SJSA1 (cell line): ENCODE measurements at regions not wholly inside any gene's neighbourhood (a gene's known extent, or its start where the extent isn't known, plus 50 kb on each side); places are given as distances from the start of the nearest gene placed in this dataset.
"Not testable (repeated sequence)": the region's sequence is repeated elsewhere in the genome, so short reads cannot be mapped to it uniquely, and the experiment has no call there.

ENCODE experiments used
- DNase-seq, 2 experiments: peaks; one replicate each; pipeline ENCODE4 v3.0.0-alpha.2; 2015 to 2020; ENCODE audit warnings: low spot score in 2 of 2, low read depth in 1 of 2
- H3K27ac ChIP-seq: fragments of 250-450 bp; sonication (Bioruptor Pico); 2 replicates; pipeline ENCODE4 v1.5.1; 2020; ENCODE audit warnings: mild to moderate bottlenecking, moderate library complexity
- H3K27me3 ChIP-seq: fragments of 250-450 bp; sonication (Bioruptor Pico); replicated peaks from 2 replicates; pipeline ENCODE4 v1.5.1; 2020; ENCODE audit warnings: mild to moderate bottlenecking, moderate library complexity
- H3K36me3 ChIP-seq: fragments of 250-450 bp; sonication (Bioruptor Pico); 2 replicates; pipeline ENCODE4 v1.5.1; 2020; ENCODE audit warnings: mild to moderate bottlenecking
- H3K4me1 ChIP-seq: fragments of 250-450 bp; sonication (Bioruptor Pico); replicated peaks from 2 replicates; pipeline ENCODE4 v1.6.1; 2021; ENCODE audit warnings: mild to moderate bottlenecking
- H3K4me3 ChIP-seq: fragments of 250-450 bp; sonication (Bioruptor Pico); 2 replicates; pipeline ENCODE4 v1.5.1; 2020; ENCODE audit warnings: mild to moderate bottlenecking
- H3K9me3 ChIP-seq: fragments of 250-450 bp; sonication (Bioruptor Pico); replicated peaks from 2 replicates; pipeline ENCODE4 v1.5.1; 2020; ENCODE audit warnings: mild to moderate bottlenecking

GRCh38 chr6:84908304-84908904 is 144.0 kb upstream of the TBX18 start:
- H3K27me3 ChIP-seq: no peaks in the 10 kb centered on the region
- H3K36me3 ChIP-seq: no peaks in the 10 kb centered on the region
- no peak overlapping the region for H3K27ac ChIP-seq
- no peak for DNase-seq
- H3K4me3 ChIP-seq: no peak overlapping the region
- no peaks in the 10 kb centered on the region for H3K9me3 ChIP-seq
- H3K4me1 ChIP-seq: 0 out of 2 replicates have a peak, but pooled peaks cover 3% of the 10 kb centered on the region

DNA sequence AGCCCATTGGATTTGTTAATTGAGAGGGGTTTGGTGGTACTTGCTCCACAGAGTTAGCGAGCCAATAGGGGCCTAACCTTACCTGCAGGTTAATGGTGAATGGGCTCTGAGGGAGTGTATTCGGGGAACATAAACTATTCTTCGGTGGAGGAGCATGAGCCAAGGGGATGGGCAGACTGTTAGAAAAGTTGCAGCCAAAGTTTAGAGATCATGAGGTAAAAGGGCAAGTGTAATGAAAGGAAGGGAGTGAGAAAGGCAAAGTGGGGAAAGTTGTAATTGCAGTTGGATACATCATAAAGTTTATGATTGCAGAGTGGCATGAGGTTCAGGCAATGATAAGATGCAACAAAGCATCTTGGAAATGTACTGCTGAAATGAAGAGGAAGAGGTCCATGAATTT is 142.1 kb upstream of the TBX18 start:
- DNase-seq: no peak
- 0 out of 2 replicates have a peak, but pooled peaks cover 3% of the 10 kb centered on the region for H3K4me1 ChIP-seq
- H3K27ac ChIP-seq: no peak overlapping the region
- H3K27me3 ChIP-seq: no peaks in the 10 kb centered on the region
- H3K9me3 ChIP-seq: no peaks in the 10 kb centered on the region
- H3K36me3 ChIP-seq: no peaks in the 10 kb centered on the region
- H3K4me3 ChIP-seq: no peak overlapping the region

DNA sequence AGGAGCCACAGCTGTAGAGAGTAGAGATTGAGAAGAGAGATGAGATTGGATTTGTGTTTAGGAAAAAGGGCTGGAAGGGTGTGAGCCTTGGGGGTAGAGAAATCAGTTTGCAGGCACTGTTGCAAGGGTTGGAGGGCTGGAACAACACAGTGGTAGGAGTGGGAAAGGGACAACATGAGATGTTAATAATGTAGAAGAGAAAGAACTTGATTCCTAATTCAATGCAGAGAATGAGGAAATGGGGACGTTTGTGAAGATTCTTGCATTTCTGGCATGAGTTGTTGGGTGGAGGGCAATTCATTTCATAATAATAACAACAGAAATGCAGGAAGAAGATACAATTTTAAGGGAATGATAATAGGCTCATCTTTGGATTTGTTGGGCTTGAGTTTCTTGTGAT is 141.4 kb upstream of the TBX18 start:
- Histone ChIP-seq H3K36me3 (no peaks in the 10 kb centered on the region), H3K27me3 (no peaks in the 10 kb centered on the region), H3K9me3 (no peaks in the 10 kb centered on the region), H3K4me1 (0 out of 2 replicates have a peak, but pooled peaks cover 3% of the 10 kb centered on the region), H3K27ac (no peak overlapping the region), H3K4me3 (no peak overlapping the region)
- DNase-seq: no peak

GRCh38 chr6:84902354-84902928 is 138.0 kb upstream of the TBX18 start:
- Histone ChIP-seq H3K4me1 (peaks cover 10% of the 10 kb centered on the region), H3K27me3 (no peaks in the 10 kb centered on the region), H3K36me3 (no peaks in the 10 kb centered on the region), H3K4me3 (no peak overlapping the region), H3K9me3 (no peaks in the 10 kb centered on the region), H3K27ac (no peak overlapping the region)
- DNase-seq: no peak

GRCh38 chr6:84897988-84898594 is 133.7 kb upstream of the TBX18 start:
- Histone ChIP-seq H3K9me3 (no peaks in the 10 kb centered on the region), H3K27ac (no peak overlapping the region), H3K4me1 (peaks cover 14% of the 10 kb centered on the region), H3K4me3 (no peak overlapping the region), H3K27me3 (no peaks in the 10 kb centered on the region), H3K36me3 (no peaks in the 10 kb centered on the region)
- peak in 1 of 2 experiments; percentile 52 for DNase-seq

GRCh38 chr6:84897011-84897410 is 132.6 kb upstream of the TBX18 start:
- Histone ChIP-seq H3K27me3 (no peaks in the 10 kb centered on the region), H3K9me3 (no peaks in the 10 kb centered on the region), H3K36me3 (no peaks in the 10 kb centered on the region), H3K27ac (no peak overlapping the region), H3K4me3 (no peak overlapping the region), H3K4me1 (peaks cover 14% of the 10 kb centered on the region)
- DNase-seq: no peak

DNA sequence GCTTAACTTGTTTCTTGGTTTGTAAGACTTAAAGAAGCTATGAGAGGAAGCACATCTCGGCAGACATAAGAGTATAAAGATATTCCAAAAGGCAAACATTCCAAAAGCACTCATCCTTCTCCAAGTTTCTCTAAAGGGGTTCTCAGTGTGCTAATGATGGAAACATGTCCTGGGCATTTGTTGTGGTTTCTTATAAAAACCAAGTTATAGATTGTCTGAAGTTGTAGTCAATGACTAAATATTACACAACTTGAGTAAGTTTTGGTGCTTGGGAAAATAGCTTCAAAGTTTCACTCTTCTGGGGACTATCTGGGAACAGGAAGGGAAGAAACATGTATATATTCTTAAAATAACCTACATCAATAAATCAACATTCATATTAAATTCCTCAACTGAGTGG is 128.3 kb upstream of the TBX18 start:
- H3K4me3 ChIP-seq: no peak overlapping the region
- H3K27me3 ChIP-seq: no peaks in the 10 kb centered on the region
- DNase-seq: peak in 1 of 2 experiments; percentile 8
- H3K4me1 ChIP-seq: peaks cover 6% of the 10 kb centered on the region
- no peak overlapping the region for H3K27ac ChIP-seq
- H3K9me3 ChIP-seq: no peaks in the 10 kb centered on the region
- no peaks in the 10 kb centered on the region for H3K36me3 ChIP-seq

- peaks cover 3% of the 10 kb centered on the region; the same call in 1 of the 2 replicates for H3K27me3 ChIP-seq
- H3K36me3 ChIP-seq: no peaks in the 10 kb centered on the region
- H3K4me1 ChIP-seq: peaks cover 8% of the 10 kb centered on the region
- no peak overlapping the region for H3K27ac ChIP-seq
- H3K4me3 ChIP-seq: no peak overlapping the region
- H3K9me3 ChIP-seq: no peaks in the 10 kb centered on the region
- DNase-seq: peak; percentile 20 to 42
Measured at GRCh38 chr6:84882768-84883766, 118.7 kb upstream of the TBX18 start.

DNA sequence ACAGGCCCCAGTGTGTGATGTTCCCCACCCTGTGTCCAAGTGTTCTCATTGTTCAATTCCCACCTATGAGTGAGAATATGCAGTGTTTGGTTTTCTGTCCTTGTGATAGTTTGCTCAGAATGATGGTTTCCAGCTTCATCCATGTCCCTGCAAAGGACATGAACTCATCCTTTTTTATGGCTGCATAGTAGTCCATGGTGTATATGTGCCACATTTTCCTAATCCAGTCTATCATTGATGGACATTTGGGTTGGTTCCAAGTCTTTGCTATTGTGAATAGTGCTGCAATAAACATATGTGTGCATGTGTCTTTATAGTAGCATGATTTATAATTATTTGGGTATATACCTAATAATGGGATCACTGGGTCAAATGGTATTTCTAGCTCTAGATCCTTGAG is 115.0 kb upstream of the TBX18 start:
- H3K27ac ChIP-seq, H3K27me3 ChIP-seq, H3K36me3 ChIP-seq, H3K9me3 ChIP-seq, DNase-seq, H3K4me1 ChIP-seq, H3K4me3 ChIP-seq: not testable (repeated sequence)

- Histone ChIP-seq H3K27me3 (peaks cover 1% of the 10 kb centered on the region; the same call in 1 of the 2 replicates), H3K9me3 (no peaks in the 10 kb centered on the region), H3K27ac (no peak overlapping the region), H3K4me3 (no peak overlapping the region), H3K36me3 (no peaks in the 10 kb centered on the region), H3K4me1 (peaks cover 3% of the 10 kb centered on the region)
- no peak for DNase-seq
Measured at GRCh38 chr6:84877515-84878210, 113.3 kb upstream of the TBX18 start.

GRCh38 chr6:84876723-84877514 is 112.5 kb upstream of the TBX18 start:
- Histone ChIP-seq H3K27ac (no peak overlapping the region), H3K4me3 (no peak overlapping the region), H3K27me3 (no peaks in the 10 kb centered on the region), H3K9me3 (no peaks in the 10 kb centered on the region), H3K36me3 (no peaks in the 10 kb centered on the region), H3K4me1 (no peaks in the 10 kb centered on the region)
- no peak for DNase-seq

DNA sequence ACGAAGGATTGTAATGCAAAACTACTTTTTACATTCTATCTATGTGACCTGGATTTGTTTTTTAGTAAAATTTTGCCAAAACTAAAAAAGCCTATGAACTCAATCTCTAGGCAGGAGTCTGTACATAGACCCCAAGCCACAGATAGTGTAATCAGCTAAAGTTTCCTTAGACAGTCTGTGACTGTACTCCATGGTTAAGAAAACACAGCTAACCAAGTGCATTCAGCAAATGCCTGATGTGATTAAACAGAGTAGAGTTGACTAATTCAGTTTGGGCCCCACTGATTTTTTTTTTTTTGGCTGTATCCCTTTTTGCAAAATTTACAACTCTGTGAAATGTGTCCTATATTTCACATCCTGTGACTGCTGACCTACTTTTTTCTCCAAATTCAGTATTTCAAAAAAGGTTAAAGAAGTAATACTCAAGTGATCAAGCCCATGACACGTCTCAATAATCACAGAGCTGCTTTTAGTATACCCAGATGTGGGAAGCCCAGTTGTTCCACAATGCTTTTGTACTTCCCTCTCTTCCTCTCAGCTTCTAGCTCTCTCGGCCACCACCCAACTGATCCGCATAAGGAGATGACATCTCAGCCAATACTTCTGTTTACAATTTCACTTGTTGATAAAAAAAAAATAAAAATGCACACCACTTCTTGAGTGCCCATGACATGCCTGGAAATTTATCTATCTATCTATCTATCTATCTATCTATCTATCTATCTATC is 108.8 kb upstream of the TBX18 start:
- H3K36me3 ChIP-seq: no peaks in the 10 kb centered on the region
- no peaks in the 10 kb centered on the region for H3K9me3 ChIP-seq
- H3K27me3 ChIP-seq: no peaks in the 10 kb centered on the region
- H3K4me3 ChIP-seq: no peak overlapping the region
- no peak for DNase-seq
- H3K4me1 ChIP-seq: no peaks in the 10 kb centered on the region
- H3K27ac ChIP-seq: no peak overlapping the region
